GM12892 (cell line): ENCODE measurements at regions not wholly inside any gene's neighbourhood (a gene's known extent, or its start where the extent isn't known, plus 50 kb on each side); places are given as distances from the start of the nearest gene placed in this dataset.

ENCODE experiments used
- POLR2A ChIP-seq: IDR thresholded peaks from 2 replicates; pipeline ENCODE4 v1.6.1; 2011; ENCODE audit warnings: low read depth, low read length, control low read depth
- POLR2AphosphoS5 ChIP-seq: IDR thresholded peaks from 2 replicates; pipeline ENCODE4 v1.6.1; 2011; ENCODE audit warnings: low read depth, low read length, control low read depth

DNA sequence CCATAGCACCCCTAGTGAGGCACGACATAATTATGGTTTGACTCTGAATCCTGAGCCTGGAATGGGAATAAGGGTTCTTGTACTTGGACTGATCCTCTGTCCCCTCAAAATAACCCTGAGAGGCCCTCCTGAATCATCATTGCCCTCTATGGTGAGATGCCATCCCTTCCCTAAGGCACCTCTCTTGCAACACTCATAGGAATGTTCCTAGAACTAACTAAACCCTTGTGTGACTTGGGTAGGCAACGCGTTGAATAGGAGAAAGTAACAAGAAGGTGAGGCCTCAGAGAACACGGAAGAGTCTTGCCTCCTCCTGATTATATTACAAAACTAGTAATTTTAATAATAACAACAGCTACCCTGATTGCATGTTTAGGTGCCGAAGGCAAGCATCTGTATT is 189.1 kb upstream of the ANKFN1 start:
- no peak for TF ChIP-seq POLR2AphosphoS5
- no peak for TF ChIP-seq POLR2A
